Vagina (tissue), 2 donors: ENCODE measurements at regions not wholly inside any gene's neighbourhood (a gene's known extent, or its start where the extent isn't known, plus 50 kb on each side); places are given as distances from the start of the nearest gene placed in this dataset.

ENCODE experiments used
- CTCF ChIP-seq, 3 experiments: fragments of 450-650 bp in 2 of 3; fragments of 200-600 bp in 1 of 3; sonication (generic) in 1 of 3; IDR thresholded peaks; one replicate each; pipeline ENCODE4 v1.5.1; 2017 to 2019; ENCODE audit warnings: antibody characterized with exemption in 3 of 3, mild to moderate bottlenecking in 2 of 3, moderate library complexity in 2 of 3
- POLR2A ChIP-seq, 2 donors: fragments of 450-650 bp; IDR thresholded peaks; one replicate each; pipeline ENCODE4 v1.6.1; 2017; ENCODE audit warnings: antibody characterized with exemption in 2 of 2, mild to moderate bottlenecking in 2 of 2, moderate library complexity in 2 of 2
- POLR2AphosphoS5 ChIP-seq, 2 donors: sonication (generic); formaldehyde crosslinking; IDR thresholded peaks; one replicate each; pipeline ENCODE4 v1.9.0; 2017; ENCODE audit warnings: antibody characterized with exemption in 2 of 2, mild to moderate bottlenecking in 2 of 2, low read depth in 1 of 2; ENCODE audit not compliant: insufficient read depth in 1 of 2

GRCh38 chr2:38491436-38491835 is 111.3 kb downstream of the HNRNPLL start:
- TF ChIP-seq POLR2A (IDR thresholded peaks at IDR 0.05) (no peak), CTCF (IDR thresholded peaks at IDR 0.05) (no peak), POLR2AphosphoS5 (IDR thresholded peaks at IDR 0.05; ENCODE audit: insufficient read depth in 1 of 2, low read depth in 1 of 2) (no peak)
